GM23338 (cell line): ENCODE measurements at regions not wholly inside any gene's neighbourhood (a gene's known extent, or its start where the extent isn't known, plus 50 kb on each side); places are given as distances from the start of the nearest gene placed in this dataset.

ENCODE experiments used
- ATAC-seq: fragments of 200-7000 bp; cut with Tn5 transposase; 3 replicates; pipeline ENCODE4 v1.9.1; 2020
- DNase-seq: peaks from one replicate; pipeline ENCODE4 v3.0.0-alpha.2; 2015; ENCODE audit warnings: low spot score
- H2AFZ ChIP-seq: fragments of 200-600 bp; sonication (generic); 2 replicates; pipeline ENCODE4 v1.8.0; 2016; ENCODE audit warnings: antibody characterized with exemption, mild to moderate bottlenecking, moderate library complexity
- H3F3A ChIP-seq: fragments of 200-600 bp; sonication (generic); replicated peaks from 2 replicates; pipeline ENCODE4 v1.8.0; 2017; ENCODE audit warnings: antibody characterized with exemption, mixed run types, low read depth
- H3K27ac ChIP-seq: fragments of 200-600 bp; sonication (generic); 2 replicates; pipeline ENCODE4 v1.6.1; 2016; ENCODE audit warnings: low read depth
- H3K27me3 ChIP-seq: fragments of 200-600 bp; sonication (generic); 2 replicates; pipeline ENCODE4 v1.8.0; 2016; ENCODE audit warnings: mild to moderate bottlenecking, mixed run types, moderate library complexity; ENCODE audit not compliant: insufficient read depth
- H3K36me3 ChIP-seq: fragments of 200-600 bp; sonication (generic); 2 replicates; pipeline ENCODE4 v1.8.0; 2016; ENCODE audit warnings: mild to moderate bottlenecking; ENCODE audit not compliant: insufficient read depth
- H3K4me1 ChIP-seq: fragments of 200-600 bp; sonication (generic); 2 replicates; pipeline ENCODE4 v1.8.0; 2016; ENCODE audit warnings: mild to moderate bottlenecking, moderate library complexity; ENCODE audit not compliant: insufficient read depth
- H3K4me2 ChIP-seq: fragments of 200-600 bp; sonication (generic); 2 replicates; pipeline ENCODE4 v1.7.1; 2017; ENCODE audit warnings: mixed run types
- H3K4me3 ChIP-seq: fragments of 200-600 bp; sonication (generic); 2 replicates; pipeline ENCODE4 v1.6.1; 2016; ENCODE audit warnings: mixed run types
- H3K79me2 ChIP-seq: fragments of 200-600 bp; sonication (generic); replicated peaks from 2 replicates; pipeline ENCODE4 v1.8.0; 2017; ENCODE audit warnings: mild to moderate bottlenecking; ENCODE audit not compliant: insufficient read depth
- H3K9me2 ChIP-seq: fragments of 200-600 bp; sonication (generic); 2 replicates; pipeline ENCODE4 v1.8.0; 2017; ENCODE audit not compliant: insufficient read depth
- H4K20me1 ChIP-seq: fragments of 200-600 bp; sonication (generic); replicated peaks from 2 replicates; pipeline ENCODE4 v1.8.0; 2017; ENCODE audit warnings: mild to moderate bottlenecking; ENCODE audit not compliant: insufficient read depth
- H3K27ac Mint-ChIP-seq: 2 replicates; pipeline ENCODE4 v1.8.0; 2020; ENCODE audit warnings: inconsistent platforms, mild to moderate bottlenecking, moderate library complexity, mixed read lengths
- H3K27me3 Mint-ChIP-seq: 3 replicates; pipeline ENCODE4 v1.8.0; 2022; ENCODE audit warnings: low read depth, mild to moderate bottlenecking, moderate library complexity, mixed read lengths, inconsistent platforms; ENCODE audit not compliant: insufficient read depth, poor library complexity
- H3K36me3 Mint-ChIP-seq: 3 replicates; pipeline ENCODE4 v1.8.0; 2021; ENCODE audit warnings: low read depth, mild to moderate bottlenecking, inconsistent platforms, moderate library complexity, mixed read lengths
- H3K4me1 Mint-ChIP-seq: 3 replicates; pipeline ENCODE4 v1.8.0; 2020; ENCODE audit warnings: mild to moderate bottlenecking, inconsistent platforms, mixed read lengths
- H3K4me3 Mint-ChIP-seq: 3 replicates; pipeline ENCODE4 v1.8.0; 2021; ENCODE audit warnings: moderate library complexity, mild to moderate bottlenecking, inconsistent platforms, mixed read lengths
- H3K9me3 Mint-ChIP-seq: 3 replicates; pipeline ENCODE4 v1.8.0; 2020; ENCODE audit warnings: moderate library complexity, mild to moderate bottlenecking, inconsistent platforms, mixed read lengths
- CTCF ChIP-seq, 2 experiments: fragments of 200-600 bp in 1 of 2; sonication (generic) in 1 of 2; conservative IDR thresholded peaks; 2 replicates each; pipeline versions ENCODE4 v1.5.1 to v1.6.1; 2016 to 2017; ENCODE audit warnings: antibody characterized with exemption in 2 of 2, low read depth in 2 of 2, mild to moderate bottlenecking in 2 of 2, moderate library complexity in 1 of 2
- ETS1 ChIP-seq: IDR thresholded peaks from 2 replicates; pipeline ENCODE4 v1.6.1; 2016; ENCODE audit warnings: antibody characterized with exemption
- EZH2 ChIP-seq: fragments of 200-600 bp; sonication (generic); IDR thresholded peaks from one replicate; pipeline ENCODE4 v1.8.0; 2017; ENCODE audit warnings: antibody characterized with exemption, mild to moderate bottlenecking, low read depth; ENCODE audit not compliant: unreplicated experiment
- EZH2phosphoT487 ChIP-seq: fragments of 200-600 bp; sonication (generic); IDR thresholded peaks from one replicate; pipeline ENCODE4 v1.8.1; 2018; ENCODE audit warnings: antibody characterized with exemption; ENCODE audit not compliant: unreplicated experiment
- JUNB ChIP-seq: IDR thresholded peaks from one replicate; pipeline ENCODE4 v1.6.1; 2016; ENCODE audit warnings: antibody characterized with exemption; ENCODE audit not compliant: unreplicated experiment
- STAT1 ChIP-seq: IDR thresholded peaks from one replicate; pipeline ENCODE4 v1.6.1; 2016; ENCODE audit warnings: antibody characterized with exemption; ENCODE audit not compliant: unreplicated experiment
- TF ChIP-seq, protein P1 (sequence below): fragments of 250-450 bp; sonication (Bioruptor Pico); IDR thresholded peaks from 2 replicates; pipeline ENCODE4 v1.5.0; 2020; ENCODE audit warnings: mild to moderate bottlenecking, moderate library complexity

DNA sequence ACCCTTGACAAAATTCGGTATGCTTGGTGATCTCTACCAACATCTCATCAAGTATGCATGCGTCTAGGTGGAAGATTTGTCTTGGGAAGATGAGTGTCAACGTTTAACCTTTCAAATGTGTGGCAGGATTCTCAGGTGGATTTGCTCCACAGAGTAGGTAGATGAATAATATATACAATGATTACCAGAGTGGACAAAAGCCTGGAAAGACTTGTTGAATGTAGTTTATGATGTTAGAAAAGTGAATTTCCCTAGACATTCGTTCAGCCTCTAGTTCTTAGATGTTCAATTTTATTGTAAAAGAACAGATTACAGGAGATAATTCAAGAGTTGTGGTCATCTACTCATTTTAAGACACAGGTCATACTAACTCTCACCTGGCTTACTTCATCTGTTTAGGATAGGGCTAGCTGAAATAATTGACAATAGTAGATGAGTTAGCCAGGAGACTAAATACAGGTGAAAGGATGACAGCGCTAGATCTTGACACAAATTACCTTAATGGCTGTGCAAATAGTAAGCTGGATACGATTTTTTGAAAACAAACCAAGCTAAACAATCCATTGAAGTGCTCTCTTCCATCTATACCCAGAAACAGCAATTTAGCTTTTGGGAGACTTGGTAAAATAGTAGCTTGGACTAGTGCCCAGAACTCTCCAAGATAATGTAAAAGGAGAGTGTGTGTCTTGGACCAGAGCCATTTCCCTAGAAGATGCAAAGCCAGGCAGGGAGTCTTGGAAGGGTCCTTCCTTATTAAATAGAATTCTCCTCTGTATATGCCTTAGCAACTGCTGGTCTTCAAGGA, 168.0 kb downstream of the DACT1 start (continued):
- TF ChIP-seq, protein P1, sequence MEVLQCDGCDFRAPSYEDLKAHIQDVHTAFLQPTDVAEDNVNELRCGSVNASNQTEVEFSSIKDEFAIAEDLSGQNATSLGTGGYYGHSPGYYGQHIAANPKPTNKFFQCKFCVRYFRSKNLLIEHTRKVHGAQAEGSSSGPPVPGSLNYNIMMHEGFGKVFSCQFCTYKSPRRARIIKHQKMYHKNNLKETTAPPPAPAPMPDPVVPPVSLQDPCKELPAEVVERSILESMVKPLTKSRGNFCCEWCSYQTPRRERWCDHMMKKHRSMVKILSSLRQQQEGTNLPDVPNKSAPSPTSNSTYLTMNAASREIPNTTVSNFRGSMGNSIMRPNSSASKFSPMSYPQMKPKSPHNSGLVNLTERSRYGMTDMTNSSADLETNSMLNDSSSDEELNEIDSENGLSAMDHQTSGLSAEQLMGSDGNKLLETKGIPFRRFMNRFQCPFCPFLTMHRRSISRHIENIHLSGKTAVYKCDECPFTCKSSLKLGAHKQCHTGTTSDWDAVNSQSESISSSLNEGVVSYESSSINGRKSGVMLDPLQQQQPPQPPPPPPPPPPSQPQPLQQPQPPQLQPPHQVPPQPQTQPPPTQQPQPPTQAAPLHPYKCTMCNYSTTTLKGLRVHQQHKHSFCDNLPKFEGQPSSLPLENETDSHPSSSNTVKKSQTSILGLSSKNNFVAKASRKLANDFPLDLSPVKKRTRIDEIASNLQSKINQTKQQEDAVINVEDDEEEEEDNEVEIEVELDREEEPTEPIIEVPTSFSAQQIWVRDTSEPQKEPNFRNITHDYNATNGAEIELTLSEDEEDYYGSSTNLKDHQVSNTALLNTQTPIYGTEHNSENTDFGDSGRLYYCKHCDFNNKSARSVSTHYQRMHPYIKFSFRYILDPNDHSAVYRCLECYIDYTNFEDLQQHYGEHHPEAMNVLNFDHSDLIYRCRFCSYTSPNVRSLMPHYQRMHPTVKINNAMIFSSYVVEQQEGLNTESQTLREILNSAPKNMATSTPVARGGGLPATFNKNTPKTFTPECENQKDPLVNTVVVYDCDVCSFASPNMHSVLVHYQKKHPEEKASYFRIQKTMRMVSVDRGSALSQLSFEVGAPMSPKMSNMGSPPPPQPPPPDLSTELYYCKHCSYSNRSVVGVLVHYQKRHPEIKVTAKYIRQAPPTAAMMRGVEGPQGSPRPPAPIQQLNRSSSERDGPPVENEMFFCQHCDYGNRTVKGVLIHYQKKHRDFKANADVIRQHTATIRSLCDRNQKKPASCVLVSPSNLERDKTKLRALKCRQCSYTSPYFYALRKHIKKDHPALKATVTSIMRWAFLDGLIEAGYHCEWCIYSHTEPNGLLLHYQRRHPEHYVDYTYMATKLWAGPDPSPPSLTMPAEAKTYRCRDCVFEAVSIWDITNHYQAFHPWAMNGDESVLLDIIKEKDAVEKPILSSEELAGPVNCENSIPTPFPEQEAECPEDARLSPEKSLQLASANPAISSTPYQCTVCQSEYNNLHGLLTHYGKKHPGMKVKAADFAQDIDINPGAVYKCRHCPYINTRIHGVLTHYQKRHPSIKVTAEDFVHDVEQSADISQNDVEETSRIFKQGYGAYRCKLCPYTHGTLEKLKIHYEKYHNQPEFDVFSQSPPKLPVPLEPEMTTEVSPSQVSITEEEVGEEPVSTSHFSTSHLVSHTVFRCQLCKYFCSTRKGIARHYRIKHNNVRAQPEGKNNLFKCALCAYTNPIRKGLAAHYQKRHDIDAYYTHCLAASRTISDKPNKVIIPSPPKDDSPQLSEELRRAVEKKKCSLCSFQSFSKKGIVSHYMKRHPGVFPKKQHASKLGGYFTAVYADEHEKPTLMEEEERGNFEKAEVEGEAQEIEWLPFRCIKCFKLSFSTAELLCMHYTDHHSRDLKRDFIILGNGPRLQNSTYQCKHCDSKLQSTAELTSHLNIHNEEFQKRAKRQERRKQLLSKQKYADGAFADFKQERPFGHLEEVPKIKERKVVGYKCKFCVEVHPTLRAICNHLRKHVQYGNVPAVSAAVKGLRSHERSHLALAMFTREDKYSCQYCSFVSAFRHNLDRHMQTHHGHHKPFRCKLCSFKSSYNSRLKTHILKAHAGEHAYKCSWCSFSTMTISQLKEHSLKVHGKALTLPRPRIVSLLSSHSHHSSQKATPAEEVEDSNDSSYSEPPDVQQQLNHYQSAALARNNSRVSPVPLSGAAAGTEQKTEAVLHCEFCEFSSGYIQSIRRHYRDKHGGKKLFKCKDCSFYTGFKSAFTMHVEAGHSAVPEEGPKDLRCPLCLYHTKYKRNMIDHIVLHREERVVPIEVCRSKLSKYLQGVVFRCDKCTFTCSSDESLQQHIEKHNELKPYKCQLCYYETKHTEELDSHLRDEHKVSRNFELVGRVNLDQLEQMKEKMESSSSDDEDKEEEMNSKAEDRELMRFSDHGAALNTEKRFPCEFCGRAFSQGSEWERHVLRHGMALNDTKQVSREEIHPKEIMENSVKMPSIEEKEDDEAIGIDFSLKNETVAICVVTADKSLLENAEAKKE: no peak
- TF ChIP-seq STAT1 (no peak), EZH2phosphoT487 (no peak), ETS1 (no peak), EZH2 (no peak)

DNA sequence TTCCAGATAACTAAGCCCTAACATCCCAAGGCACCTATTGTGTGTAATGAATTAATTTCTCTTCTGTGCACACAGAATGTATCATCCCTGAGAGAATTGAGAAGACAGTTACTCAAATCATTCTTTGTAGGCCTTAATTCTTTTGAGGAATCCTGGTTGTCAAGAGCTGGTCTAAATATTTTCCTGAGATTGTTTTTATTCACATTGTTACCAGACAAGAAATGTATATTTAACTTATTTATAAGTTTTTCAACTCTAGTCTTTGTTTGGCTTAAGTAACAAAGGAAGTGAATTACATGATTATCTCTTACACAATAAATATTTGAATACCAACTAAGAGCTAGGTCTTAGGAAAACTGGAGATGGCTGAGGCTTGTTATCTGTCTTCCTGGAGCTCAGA, 169.4 kb downstream of the DACT1 start:
- no peaks in the 10 kb centered on the region for H3K36me3 Mint-ChIP-seq
- Histone ChIP-seq H3K9me2 (no peaks in the 10 kb centered on the region), H3F3A (no peaks in the 10 kb centered on the region), H3K27me3 (no peaks in the 10 kb centered on the region), H3K36me3 (no peaks in the 10 kb centered on the region), H3K4me2 (no peak overlapping the region), H3K79me2 (no peaks in the 10 kb centered on the region), H3K27ac (no peak overlapping the region), H3K4me1 (no peaks in the 10 kb centered on the region), H2AFZ (no peak overlapping the region), H4K20me1 (no peaks in the 10 kb centered on the region), H3K4me3 (no peak overlapping the region)
- H3K4me3 Mint-ChIP-seq: no peak overlapping the region
- H3K27me3 Mint-ChIP-seq: no peaks in the 10 kb centered on the region
- DNase-seq (no peak), ATAC-seq (no peak)
- no peaks in the 10 kb centered on the region for H3K4me1 Mint-ChIP-seq
- no peak for TF ChIP-seq CTCF (conservative IDR thresholded peaks at IDR 0.05; ENCODE audit: low read depth in 2 of 2)
- no peak for TF ChIP-seq JUNB
- no peak for TF ChIP-seq EZH2phosphoT487
- no peaks in the 10 kb centered on the region; the same call in 2 of the 3 replicates for H3K9me3 Mint-ChIP-seq
- no peak overlapping the region for H3K27ac Mint-ChIP-seq
